Motor neuron (in vitro differentiated cells): ENCODE measurements at regions not wholly inside any gene's neighbourhood (a gene's known extent, or its start where the extent isn't known, plus 50 kb on each side); places are given as distances from the start of the nearest gene placed in this dataset.
"Not testable (repeated sequence)": the region's sequence is repeated elsewhere in the genome, so short reads cannot be mapped to it uniquely, and the experiment has no call there.

Experiments used
- ATAC-seq, 8 experiments: fragments of 200-7000 bp; cut with Tn5 transposase; replicated peaks in 6 of 8; 2 replicates each; pipeline ENCODE4 v1.8.0; 2021; ENCODE audit warnings: mild to moderate bottlenecking in 8 of 8, moderate library complexity in 8 of 8
- H3K27ac ChIP-seq, 2 donors: fragments of 250-450 bp; sonication (Bioruptor Pico); 2 replicates each; pipeline ENCODE4 v1.9.0; 2021; ENCODE audit warnings: antibody characterized with exemption in 2 of 2, mild to moderate bottlenecking in 2 of 2, moderate library complexity in 1 of 2
- H3K4me1 ChIP-seq, 2 donors: fragments of 250-450 bp; sonication (Bioruptor Pico); replicated peaks in 1 of 2; 2 replicates each; pipeline ENCODE4 v1.6.1; 2021; ENCODE audit warnings: antibody characterized with exemption in 2 of 2, mild to moderate bottlenecking in 2 of 2, moderate library complexity in 1 of 2
- H3K4me3 ChIP-seq, 5 donors: fragments of 250-450 bp; sonication (Bioruptor Pico); 2 replicates each; pipeline ENCODE4 v1.9.0; 2021; ENCODE audit warnings: antibody characterized with exemption in 5 of 5, mild to moderate bottlenecking in 5 of 5, moderate library complexity in 4 of 5
- WGBS, 10 experiments: fragments of 450-650 bp; shearing (Covaris generic); methylation state at CpG; one replicate each; pipeline ENCODE4 v1.0.0; 2022; 5-methylcytosine and 5-hydroxymethylcytosine counted together
- in situ Hi-C, 9 experiments: fragments of 400-800 bp; cut with MboI; loops; one replicate each; pipeline ENCODE4 v1.15.0; 2021; ENCODE audit warnings: low sequenced_read_pairs in 9 of 9, low pct_unique_long_range_greater_than_20kb in 2 of 9; ENCODE audit not compliant: unreplicated experiment in 9 of 9

DNA sequence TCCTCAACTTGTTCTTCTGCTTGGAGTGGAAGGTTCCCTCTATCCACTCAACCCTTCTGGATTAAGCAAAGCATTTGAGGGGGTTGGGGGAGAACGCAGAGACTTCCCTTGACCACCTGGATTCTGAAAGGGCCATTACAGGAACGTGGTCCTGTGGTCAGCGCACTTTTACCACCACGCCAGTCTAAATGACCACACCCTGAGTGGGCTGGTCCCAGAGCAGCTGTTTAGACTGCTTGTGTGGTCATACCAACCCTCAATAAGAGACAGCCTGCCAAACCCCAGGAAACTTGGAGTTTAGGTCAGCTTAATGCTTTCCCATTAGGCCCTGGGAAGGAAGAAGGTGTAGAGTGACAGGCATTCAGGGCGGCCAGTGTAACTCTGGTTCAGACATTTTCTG lies 165.5 kb upstream of the ATP2B1 start:
- Histone ChIP-seq H3K4me1 (peaks cover 0 to 4% of the 10 kb centered on the region in 2 donors), H3K27ac (no peak overlapping the region), H3K4me3 (no peak overlapping the region)
- in situ Hi-C loops: no loop called here
- ATAC-seq: peak in 1 of 8 experiments; percentile 76
- WGBS, 10 experiments: 62 to 100% (median 88%) methylated on average over 1 to 5 of the region's 5 CpGs; no CpG with 5 or more reads in 2 of the 10 experiments

GRCh38 chr12:89873745-89874144 lies 165.1 kb upstream of the ATP2B1 start:
- peak in 5 of 8 experiments; percentile 8 to 61 (median 55) for ATAC-seq
- no peak overlapping the region for H3K27ac ChIP-seq
- WGBS, 10 experiments: 18 to 100% (median 66%) methylated on average over 1 to 4 of the region's 4 CpGs; no CpG with 5 or more reads in 4 of the 10 experiments
- in situ Hi-C loops: no loop called here
- H3K4me1 ChIP-seq: peaks cover 0 to 4% of the 10 kb centered on the region in 2 donors
- no peak overlapping the region for H3K4me3 ChIP-seq

DNA sequence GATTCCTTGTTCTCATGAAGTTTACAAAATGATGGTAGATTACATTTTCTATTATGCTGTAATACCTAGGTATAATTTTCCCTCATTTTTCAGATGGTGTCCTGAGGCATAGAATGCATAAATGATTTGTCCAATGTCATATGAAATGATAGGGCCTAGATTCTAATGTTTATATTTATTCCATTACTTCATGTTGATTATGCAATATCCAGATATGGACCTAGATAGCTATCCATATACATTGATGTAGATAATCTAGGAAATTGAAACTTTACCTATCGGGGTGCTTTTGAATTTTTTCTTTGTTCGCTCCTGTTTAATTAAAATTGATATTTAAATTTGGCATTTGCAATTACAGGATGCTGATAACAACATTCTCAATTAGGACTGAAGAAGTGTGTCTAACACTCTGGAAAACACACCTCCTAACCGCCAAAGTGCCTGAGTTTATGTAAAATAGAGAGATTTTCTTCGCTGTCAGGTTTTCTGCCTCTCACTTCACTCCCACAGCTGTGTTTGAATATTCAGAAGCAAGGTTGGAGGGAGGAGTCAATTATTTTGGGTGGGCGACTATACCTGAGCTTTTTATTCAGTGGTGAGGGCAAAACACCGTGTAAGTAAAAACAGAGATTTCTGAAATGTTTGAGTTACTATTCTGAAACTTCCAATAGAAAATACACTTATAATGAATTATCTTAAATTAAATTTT lies 164.4 kb upstream of the ATP2B1 start:
- 34 to 100% (median 86%) methylated on average over 2 to 6 of the region's 6 CpGs; no CpG with 5 or more reads in 1 of the 10 experiments for WGBS, 10 experiments
- no peak overlapping the region for H3K4me3 ChIP-seq
- in situ Hi-C loops: no loop called here
- ATAC-seq: no peak
- H3K27ac ChIP-seq: no peak overlapping the region
- peaks cover 0 to 4% of the 10 kb centered on the region in 2 donors for H3K4me1 ChIP-seq

- in situ Hi-C loops: no loop called here
- Histone ChIP-seq H3K27ac (no peak overlapping the region), H3K4me1 (peaks cover 0 to 4% of the 10 kb centered on the region in 2 donors), H3K4me3 (no peak overlapping the region)
- WGBS, 10 experiments: 11 to 86% (median 77%) methylated on average over 1 to 6 of the region's 6 CpGs
- ATAC-seq: no peak
These were observed 162.0 kb upstream of the ATP2B1 start for GRCh38 chr12:89870413-89871184.

DNA sequence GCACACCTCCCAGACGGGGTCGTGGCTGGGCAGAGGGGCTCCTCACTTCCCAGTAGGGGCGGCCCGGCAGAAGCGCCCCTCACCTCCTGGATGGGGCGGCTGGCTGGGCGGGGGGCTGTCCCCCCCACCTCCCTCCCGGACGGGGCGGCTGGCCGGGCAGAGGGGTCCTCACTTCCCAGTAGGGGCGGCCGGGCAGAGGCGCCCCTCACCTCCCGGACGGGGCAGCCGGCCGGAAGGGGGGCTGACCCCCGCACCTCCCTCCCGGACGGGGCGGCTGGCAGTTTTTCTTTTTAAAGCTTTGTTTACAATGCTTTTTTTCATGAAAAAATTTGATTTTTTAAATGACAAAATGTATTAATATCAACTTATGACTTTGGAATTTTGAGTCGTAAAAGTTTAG lies 159.0 kb upstream of the ATP2B1 start:
- in situ Hi-C loops, ATAC-seq, H3K4me3 ChIP-seq, H3K4me1 ChIP-seq, H3K27ac ChIP-seq: not testable (repeated sequence)
- 15 to 100% (median 96%) methylated on average over 1 to 5 of the region's 23 CpGs; no CpG with 5 or more reads in 1 of the 10 experiments for WGBS, 10 experiments

DNA sequence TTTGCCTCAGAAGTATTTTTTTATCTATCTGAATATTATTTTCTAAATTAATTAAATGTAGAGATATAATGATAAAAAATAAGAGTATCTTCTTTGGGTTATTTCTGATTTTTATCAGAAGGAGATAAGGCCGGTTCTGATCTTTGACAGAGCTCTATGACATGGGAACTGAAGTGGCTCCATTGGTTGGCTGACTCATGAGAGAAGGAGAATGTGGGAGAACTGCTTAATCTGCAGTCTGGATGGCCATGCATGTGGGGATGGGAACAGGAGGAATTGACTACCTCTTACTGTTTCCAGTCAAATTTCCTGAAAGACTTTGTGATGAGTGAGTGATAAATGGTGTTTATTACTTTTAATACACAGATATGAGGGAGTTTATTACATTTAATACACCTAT lies 155.8 kb upstream of the ATP2B1 start:
- no peak for ATAC-seq
- Histone ChIP-seq H3K4me3 (no peak overlapping the region), H3K4me1 (no peaks in the 10 kb centered on the region), H3K27ac (no peak overlapping the region)
- in situ Hi-C loops: no loop called here
- WGBS, 10 experiments: 20 to 100% (median 40%) methylated on average over 1 of the region's 1 CpG; no CpG with 5 or more reads in 5 of the 10 experiments

- no peak overlapping the region for H3K4me3 ChIP-seq
- peak in 1 of 8 experiments; percentile 54 for ATAC-seq
- H3K4me1 ChIP-seq: no peaks in the 10 kb centered on the region
- in situ Hi-C loops: no loop called here
- H3K27ac ChIP-seq: no peak overlapping the region
These were observed 155.3 kb upstream of the ATP2B1 start for GRCh38 chr12:89863968-89864367.

DNA sequence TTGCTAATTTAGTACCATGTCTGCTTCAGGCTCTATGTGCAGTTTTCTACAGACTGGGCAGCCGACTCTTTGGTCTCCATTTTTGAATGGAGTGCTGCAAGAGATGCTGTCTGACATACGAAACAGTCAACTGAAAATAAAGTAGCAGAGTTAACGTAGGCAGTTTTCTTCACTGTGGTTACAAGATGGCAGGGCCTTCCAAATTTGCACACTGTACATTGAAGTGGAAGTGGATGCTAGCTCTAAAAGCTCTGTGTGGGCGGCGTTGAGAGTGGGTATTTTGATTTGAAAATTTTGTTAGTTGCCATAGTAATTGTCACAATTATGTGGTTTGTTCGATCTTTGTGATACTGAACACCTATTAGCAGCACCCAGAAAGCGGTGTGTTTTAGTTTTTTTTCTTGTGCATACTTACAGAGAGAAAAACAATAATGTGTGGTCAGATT lies 154.9 kb upstream of the ATP2B1 start:
- ATAC-seq: no peak
- 60 to 100% (median 87%) methylated on average over 1 to 7 of the region's 7 CpGs; no CpG with 5 or more reads in 1 of the 10 experiments for WGBS, 10 experiments
- H3K4me1 ChIP-seq: no peaks in the 10 kb centered on the region
- H3K4me3 ChIP-seq: no peak overlapping the region
- no peak overlapping the region for H3K27ac ChIP-seq
- in situ Hi-C loops: no loop called here

GRCh38 chr12:89862511-89863445 lies 154.1 kb upstream of the ATP2B1 start:
- ATAC-seq: no peak
- Histone ChIP-seq H3K4me3 (no peak overlapping the region), H3K4me1 (no peaks in the 10 kb centered on the region), H3K27ac (no peak overlapping the region)
- in situ Hi-C loops: no loop called here
- 60 to 95% (median 77%) methylated on average over 4 to 7 of the region's 7 CpGs; no CpG with 5 or more reads in 1 of the 10 experiments for WGBS, 10 experiments

GRCh38 chr12:89861086-89861485 lies 152.4 kb upstream of the ATP2B1 start:
- no peak overlapping the region for H3K27ac ChIP-seq
- ATAC-seq: no peak
- H3K4me3 ChIP-seq: no peak overlapping the region
- WGBS, 10 experiments: 53 to 100% (median 93%) methylated on average over 1 to 3 of the region's 3 CpGs; no CpG with 5 or more reads in 3 of the 10 experiments
- no peaks in the 10 kb centered on the region for H3K4me1 ChIP-seq
- in situ Hi-C loops: no loop called here

GRCh38 chr12:89859508-89860220 lies 151.0 kb upstream of the ATP2B1 start:
- H3K4me3 ChIP-seq: no peak overlapping the region
- WGBS, 10 experiments: 0 to 67% (median 20%) methylated on average over 1 of the region's 1 CpG; no CpG with 5 or more reads in 4 of the 10 experiments
- ATAC-seq: peak in 2 of 8 experiments; percentile 79 to 90
- in situ Hi-C loops: no loop called here
- no peak overlapping the region for H3K27ac ChIP-seq
- no peaks in the 10 kb centered on the region for H3K4me1 ChIP-seq

- no peak overlapping the region for H3K27ac ChIP-seq
- 64 to 100% (median 91%) methylated on average over 1 to 3 of the region's 3 CpGs for WGBS, 10 experiments
- no peaks in the 10 kb centered on the region for H3K4me1 ChIP-seq
These were observed 150.1 kb upstream of the ATP2B1 start for GRCh38 chr12:89858718-89859117.

More at GRCh38 chr12:89858718-89859117, 150.1 kb upstream of the ATP2B1 start:
- no peak for ATAC-seq
- no peak overlapping the region for H3K4me3 ChIP-seq
- in situ Hi-C loops: no loop called here
